ENCODE measurements at regions not wholly inside any gene's neighbourhood (a gene's known extent, or its start where the extent isn't known, plus 50 kb on each side); places are given as distances from the start of the nearest gene placed in this dataset.

- WGBS (ENCODE audit: extremely low coverage, insufficient coverage, insufficient read length): no CpG with 5 or more reads among the region's 7 CpGs
- no peaks in the 10 kb centered on the region for H3K4me1 ChIP-seq (ENCODE audit: control insufficient read depth in 1 of 2, insufficient read depth in 2 of 2, low read length in 2 of 2)
- H3K4me3 ChIP-seq (ENCODE audit: low read depth, low read length): no peak overlapping the region
- no peaks in the 10 kb centered on the region for H3K9me3 ChIP-seq (ENCODE audit: insufficient read depth, low read depth, low read length)
- no peak overlapping the region for H3K14ac ChIP-seq (ENCODE audit: low read length)
- no peaks in the 10 kb centered on the region for H3K79me1 ChIP-seq (ENCODE audit: low read length)
- H4K12ac ChIP-seq (ENCODE audit: low read depth, low read length): no peak overlapping the region
- H3K27me3 ChIP-seq (ENCODE audit: insufficient read depth, low read length): no peaks in the 10 kb centered on the region
- H3K18ac ChIP-seq (ENCODE audit: low read length): no peak overlapping the region
- H2AK5ac ChIP-seq (ENCODE audit: low read length): no peak overlapping the region
- H3K79me2 ChIP-seq (ENCODE audit: control insufficient read depth, insufficient read depth, low read length, poor library complexity): no peaks in the 10 kb centered on the region
- no peak overlapping the region for H4K91ac ChIP-seq (ENCODE audit: low read depth, low read length)
- H3K23ac ChIP-seq (ENCODE audit: low read length): no peak overlapping the region
- no peak overlapping the region for H3K4ac ChIP-seq (ENCODE audit: low read depth, low read length)
- H2BK120ac ChIP-seq (ENCODE audit: insufficient read depth, low read length, poor library complexity): no peak overlapping the region
- no peak overlapping the region for H2BK5ac ChIP-seq (ENCODE audit: low read depth, low read length, poor library complexity)
- H3K27ac ChIP-seq (ENCODE audit: low read depth, low read length): no peak overlapping the region
- DNase-seq: no peak
- no peak overlapping the region for H3K9ac ChIP-seq (ENCODE audit: low read length)
- no peaks in the 10 kb centered on the region for H3K36me3 ChIP-seq (ENCODE audit: control insufficient read depth in 1 of 2, insufficient read depth in 2 of 2, low read length in 2 of 2)
- no peak overlapping the region for H2AFZ ChIP-seq (ENCODE audit: insufficient read depth, low read length, poor library complexity)
- H3K4me2 ChIP-seq (ENCODE audit: low read length): no peak overlapping the region
- no peak overlapping the region for H4K8ac ChIP-seq (ENCODE audit: low read depth, low read length)
- H2BK12ac ChIP-seq (ENCODE audit: low read length): no peak overlapping the region
These were observed 88.9 kb downstream of the RPS29 start for GRCh38 chr14:49497267-49497666.

DNA sequence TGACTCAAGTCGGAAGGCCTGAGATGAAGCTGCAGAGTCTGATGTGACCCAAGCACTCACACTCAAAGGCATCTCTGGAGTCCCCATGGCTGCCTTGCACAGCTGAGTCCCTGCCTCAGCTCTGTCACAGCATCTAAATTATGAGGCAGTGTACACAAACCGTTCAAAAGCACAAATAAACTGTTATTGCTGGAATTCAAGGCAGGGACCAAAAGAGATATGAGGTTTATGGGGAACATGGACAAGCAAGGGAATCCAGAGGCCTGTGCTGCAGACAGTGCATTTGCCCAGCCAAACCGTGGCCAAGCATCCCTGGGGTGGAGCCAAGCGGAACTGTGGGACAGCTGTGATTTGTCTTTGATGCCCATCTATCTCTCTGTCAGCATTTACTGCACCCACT is 91.3 kb downstream of the RPS29 start:
- no peak overlapping the region for H3K14ac ChIP-seq (ENCODE audit: low read length)
- no peak overlapping the region for H3K4me2 ChIP-seq (ENCODE audit: low read length)
- no peak overlapping the region for H3K4me3 ChIP-seq (ENCODE audit: low read depth, low read length)
- no peak overlapping the region for H3K18ac ChIP-seq (ENCODE audit: low read length)
- H4K91ac ChIP-seq (ENCODE audit: low read depth, low read length): no peak overlapping the region
- no peaks in the 10 kb centered on the region for H3K36me3 ChIP-seq (ENCODE audit: control insufficient read depth in 1 of 2, insufficient read depth in 2 of 2, low read length in 2 of 2)
- no peak for DNase-seq
- no peak overlapping the region for H2AK5ac ChIP-seq (ENCODE audit: low read length)
- H2BK5ac ChIP-seq (ENCODE audit: low read depth, low read length, poor library complexity): no peak overlapping the region
- no peaks in the 10 kb centered on the region for H3K9me3 ChIP-seq (ENCODE audit: insufficient read depth, low read depth, low read length)
- H2AFZ ChIP-seq (ENCODE audit: insufficient read depth, low read length, poor library complexity): no peak overlapping the region
- no peak overlapping the region for H4K12ac ChIP-seq (ENCODE audit: low read depth, low read length)
- H3K79me2 ChIP-seq (ENCODE audit: control insufficient read depth, insufficient read depth, low read length, poor library complexity): no peaks in the 10 kb centered on the region
- WGBS (ENCODE audit: extremely low coverage, insufficient coverage, insufficient read length): no CpG with 5 or more reads among the region's 4 CpGs
- H3K79me1 ChIP-seq (ENCODE audit: low read length): no peaks in the 10 kb centered on the region
- H3K23ac ChIP-seq (ENCODE audit: low read length): no peak overlapping the region
- H3K27me3 ChIP-seq (ENCODE audit: insufficient read depth, low read length): no peaks in the 10 kb centered on the region
- H3K4me1 ChIP-seq (ENCODE audit: control insufficient read depth in 1 of 2, insufficient read depth in 2 of 2, low read length in 2 of 2): no peaks in the 10 kb centered on the region
- no peak overlapping the region for H2BK120ac ChIP-seq (ENCODE audit: insufficient read depth, low read length, poor library complexity)
- no peak overlapping the region for H4K8ac ChIP-seq (ENCODE audit: low read depth, low read length)
- H3K9ac ChIP-seq (ENCODE audit: low read length): no peak overlapping the region
- H3K27ac ChIP-seq (ENCODE audit: low read depth, low read length): no peak overlapping the region
- H2BK12ac ChIP-seq (ENCODE audit: low read length): no peak overlapping the region
- H3K4ac ChIP-seq (ENCODE audit: low read depth, low read length): no peak overlapping the region

DNA sequence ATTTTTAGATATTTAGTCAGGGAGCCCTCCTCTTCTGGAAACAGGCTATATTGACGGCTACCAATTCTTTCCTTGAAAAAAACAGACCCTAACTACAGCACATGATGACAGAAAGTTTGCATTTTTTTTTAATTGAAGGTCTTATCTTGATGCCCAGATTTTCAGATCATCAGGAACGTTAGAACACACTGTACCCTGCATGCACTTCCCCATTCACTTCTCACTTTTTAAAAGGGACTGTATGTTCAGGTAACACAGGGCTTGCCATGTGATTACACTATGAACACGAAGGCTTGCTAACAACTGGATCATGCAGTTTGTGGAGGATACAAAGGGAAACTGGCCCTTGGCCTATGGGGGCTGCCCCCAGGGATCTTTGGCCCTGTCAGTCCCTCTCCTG is 92.6 kb downstream of the RPS29 start:
- DNase-seq: no peak
- no peak overlapping the region for H3K23ac ChIP-seq (ENCODE audit: low read length)
- no peak overlapping the region for H3K27ac ChIP-seq (ENCODE audit: low read depth, low read length)
- no peak overlapping the region for H3K4me3 ChIP-seq (ENCODE audit: low read depth, low read length)
- no peaks in the 10 kb centered on the region for H3K9me3 ChIP-seq (ENCODE audit: insufficient read depth, low read depth, low read length)
- H3K9ac ChIP-seq (ENCODE audit: low read length): no peak overlapping the region
- no peak overlapping the region for H2BK12ac ChIP-seq (ENCODE audit: low read length)
- no peak overlapping the region for H2BK120ac ChIP-seq (ENCODE audit: insufficient read depth, low read length, poor library complexity)
- H3K4ac ChIP-seq (ENCODE audit: low read depth, low read length): no peak overlapping the region
- H4K8ac ChIP-seq (ENCODE audit: low read depth, low read length): no peak overlapping the region
- no peaks in the 10 kb centered on the region for H3K79me1 ChIP-seq (ENCODE audit: low read length)
- H3K18ac ChIP-seq (ENCODE audit: low read length): no peak overlapping the region
- H3K27me3 ChIP-seq (ENCODE audit: insufficient read depth, low read length): no peaks in the 10 kb centered on the region
- H2AK5ac ChIP-seq (ENCODE audit: low read length): no peak overlapping the region
- H4K12ac ChIP-seq (ENCODE audit: low read depth, low read length): no peak overlapping the region
- H2AFZ ChIP-seq (ENCODE audit: insufficient read depth, low read length, poor library complexity): no peak overlapping the region
- no peak overlapping the region for H2BK5ac ChIP-seq (ENCODE audit: low read depth, low read length, poor library complexity)
- no peaks in the 10 kb centered on the region for H3K36me3 ChIP-seq (ENCODE audit: control insufficient read depth in 1 of 2, insufficient read depth in 2 of 2, low read length in 2 of 2)
- H3K79me2 ChIP-seq (ENCODE audit: control insufficient read depth, insufficient read depth, low read length, poor library complexity): no peaks in the 10 kb centered on the region
- no peak overlapping the region for H3K14ac ChIP-seq (ENCODE audit: low read length)
- no peak overlapping the region for H3K4me2 ChIP-seq (ENCODE audit: low read length)
- no peaks in the 10 kb centered on the region for H3K4me1 ChIP-seq (ENCODE audit: control insufficient read depth in 1 of 2, insufficient read depth in 2 of 2, low read length in 2 of 2)
- no peak overlapping the region for H4K91ac ChIP-seq (ENCODE audit: low read depth, low read length)
- no CpG with 5 or more reads among the region's 3 CpGs for WGBS (ENCODE audit: extremely low coverage, insufficient coverage, insufficient read length)

DNA sequence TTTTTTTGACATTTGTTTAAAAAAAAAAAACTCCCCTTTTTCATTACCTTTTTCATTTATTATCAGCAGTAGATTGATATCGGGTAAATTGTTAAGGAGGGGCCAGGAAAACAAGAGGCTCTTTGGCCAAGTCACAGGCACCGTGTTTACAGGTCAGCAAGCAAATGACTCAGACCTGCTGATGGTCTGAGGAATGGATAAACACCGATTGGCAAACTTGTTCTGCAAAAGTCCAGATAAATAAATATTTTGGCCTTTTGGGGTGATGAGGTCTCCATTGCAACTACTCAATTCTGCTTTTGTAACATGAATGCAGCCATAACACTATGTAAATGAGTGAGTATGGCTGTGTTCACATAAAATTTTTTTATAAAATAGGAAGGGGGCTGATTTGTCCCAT is 94.0 kb downstream of the RPS29 start:
- no peak overlapping the region for H2AK5ac ChIP-seq (ENCODE audit: low read length)
- no peak overlapping the region for H3K9ac ChIP-seq (ENCODE audit: low read length)
- no peak overlapping the region for H2BK120ac ChIP-seq (ENCODE audit: insufficient read depth, low read length, poor library complexity)
- H3K4me2 ChIP-seq (ENCODE audit: low read length): no peak overlapping the region
- no peaks in the 10 kb centered on the region for H3K27me3 ChIP-seq (ENCODE audit: insufficient read depth, low read length)
- no peak for DNase-seq
- H4K8ac ChIP-seq (ENCODE audit: low read depth, low read length): no peak overlapping the region
- no peak overlapping the region for H4K91ac ChIP-seq (ENCODE audit: low read depth, low read length)
- H3K27ac ChIP-seq (ENCODE audit: low read depth, low read length): no peak overlapping the region
- no peak overlapping the region for H3K4ac ChIP-seq (ENCODE audit: low read depth, low read length)
- no peaks in the 10 kb centered on the region for H3K79me1 ChIP-seq (ENCODE audit: low read length)
- H2BK5ac ChIP-seq (ENCODE audit: low read depth, low read length, poor library complexity): no peak overlapping the region
- no peaks in the 10 kb centered on the region for H3K9me3 ChIP-seq (ENCODE audit: insufficient read depth, low read depth, low read length)
- H3K79me2 ChIP-seq (ENCODE audit: control insufficient read depth, insufficient read depth, low read length, poor library complexity): no peaks in the 10 kb centered on the region
- no peaks in the 10 kb centered on the region for H3K4me1 ChIP-seq (ENCODE audit: control insufficient read depth in 1 of 2, insufficient read depth in 2 of 2, low read length in 2 of 2)
- H3K36me3 ChIP-seq (ENCODE audit: control insufficient read depth in 1 of 2, insufficient read depth in 2 of 2, low read length in 2 of 2): no peaks in the 10 kb centered on the region
- H3K23ac ChIP-seq (ENCODE audit: low read length): no peak overlapping the region
- no CpG with 5 or more reads among the region's 3 CpGs for WGBS (ENCODE audit: extremely low coverage, insufficient coverage, insufficient read length)
- H3K14ac ChIP-seq (ENCODE audit: low read length): no peak overlapping the region
- H3K4me3 ChIP-seq (ENCODE audit: low read depth, low read length): no peak overlapping the region
- H4K12ac ChIP-seq (ENCODE audit: low read depth, low read length): no peak overlapping the region
- no peak overlapping the region for H2BK12ac ChIP-seq (ENCODE audit: low read length)
- no peak overlapping the region for H3K18ac ChIP-seq (ENCODE audit: low read length)
- no peak overlapping the region for H2AFZ ChIP-seq (ENCODE audit: insufficient read depth, low read length, poor library complexity)

DNA sequence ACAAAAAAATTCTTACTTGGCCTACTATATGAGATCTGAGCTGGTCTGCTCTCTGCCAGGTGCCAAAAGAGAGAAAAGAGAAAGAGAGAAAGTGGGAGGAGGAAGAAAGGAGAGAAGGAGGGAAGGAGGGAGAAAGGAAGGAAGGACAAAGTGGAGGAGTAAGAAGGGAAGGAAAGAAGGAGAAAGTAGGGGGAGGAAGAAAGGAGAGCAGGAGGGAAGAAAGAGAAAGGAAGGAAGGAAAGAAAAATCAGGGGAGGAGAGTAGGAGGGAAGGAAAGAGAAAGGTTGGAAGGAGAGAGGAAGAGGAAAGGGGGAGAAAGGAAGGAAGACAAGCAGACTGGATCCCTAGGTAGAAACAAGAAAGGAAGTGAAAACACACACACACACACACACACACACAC is 96.8 kb downstream of the RPS29 start:
- no peak overlapping the region for H2AFZ ChIP-seq (ENCODE audit: insufficient read depth, low read length, poor library complexity)
- no peak for DNase-seq
- no peaks in the 10 kb centered on the region for H3K4me1 ChIP-seq (ENCODE audit: control insufficient read depth in 1 of 2, insufficient read depth in 2 of 2, low read length in 2 of 2)
- H3K4me3 ChIP-seq (ENCODE audit: low read depth, low read length): no peak overlapping the region
- no peak overlapping the region for H2BK5ac ChIP-seq (ENCODE audit: low read depth, low read length, poor library complexity)
- no peak overlapping the region for H2AK5ac ChIP-seq (ENCODE audit: low read length)
- no peak overlapping the region for H3K18ac ChIP-seq (ENCODE audit: low read length)
- H3K79me2 ChIP-seq (ENCODE audit: control insufficient read depth, insufficient read depth, low read length, poor library complexity): no peaks in the 10 kb centered on the region
- no peaks in the 10 kb centered on the region for H3K9me3 ChIP-seq (ENCODE audit: insufficient read depth, low read depth, low read length)
- H3K9ac ChIP-seq (ENCODE audit: low read length): no peak overlapping the region
- no peak overlapping the region for H4K91ac ChIP-seq (ENCODE audit: low read depth, low read length)
- H4K12ac ChIP-seq (ENCODE audit: low read depth, low read length): no peak overlapping the region
- H2BK120ac ChIP-seq (ENCODE audit: insufficient read depth, low read length, poor library complexity): no peak overlapping the region
- H3K23ac ChIP-seq (ENCODE audit: low read length): no peak overlapping the region
- no peak overlapping the region for H4K8ac ChIP-seq (ENCODE audit: low read depth, low read length)
- no peaks in the 10 kb centered on the region for H3K36me3 ChIP-seq (ENCODE audit: control insufficient read depth in 1 of 2, insufficient read depth in 2 of 2, low read length in 2 of 2)
- no peak overlapping the region for H3K4me2 ChIP-seq (ENCODE audit: low read length)
- no peak overlapping the region for H3K4ac ChIP-seq (ENCODE audit: low read depth, low read length)
- no peaks in the 10 kb centered on the region for H3K79me1 ChIP-seq (ENCODE audit: low read length)
- no peak overlapping the region for H3K14ac ChIP-seq (ENCODE audit: low read length)
- no peaks in the 10 kb centered on the region for H3K27me3 ChIP-seq (ENCODE audit: insufficient read depth, low read length)
- no peak overlapping the region for H3K27ac ChIP-seq (ENCODE audit: low read depth, low read length)
- H2BK12ac ChIP-seq (ENCODE audit: low read length): no peak overlapping the region
